Effector memory CD4-positive, alpha-beta T cell (primary cell): ENCODE measurements at regions not wholly inside any gene's neighbourhood (a gene's known extent, or its start where the extent isn't known, plus 50 kb on each side); places are given as distances from the start of the nearest gene placed in this dataset.
"Not testable (repeated sequence)": the region's sequence is repeated elsewhere in the genome, so short reads cannot be mapped to it uniquely, and the experiment has no call there.

Source experiments
- DNase-seq, 3 donors: peaks; one replicate each; pipeline ENCODE4 v3.0.0-alpha.2; 2020
- H3K27ac ChIP-seq: 2 replicates; pipeline ENCODE4 v1.7.0; 2013; ENCODE audit warnings: mild to moderate bottlenecking, low read length, moderate library complexity; ENCODE audit not compliant: insufficient read depth, poor library complexity, severe bottlenecking
- H3K27me3 ChIP-seq: replicated peaks from 2 replicates; pipeline ENCODE4 v1.7.0; 2013; ENCODE audit warnings: mild to moderate bottlenecking, low read length; ENCODE audit not compliant: insufficient read depth, control insufficient read depth, poor library complexity, severe bottlenecking
- H3K36me3 ChIP-seq: 2 replicates; pipeline ENCODE4 v1.7.0; 2013; ENCODE audit warnings: mild to moderate bottlenecking, low read length, moderate library complexity; ENCODE audit not compliant: control insufficient read depth, insufficient read depth
- H3K4me1 ChIP-seq: 2 replicates; pipeline ENCODE4 v1.7.0; 2013; ENCODE audit warnings: low read length, mild to moderate bottlenecking; ENCODE audit not compliant: control insufficient read depth, insufficient read depth, poor library complexity, severe bottlenecking
- H3K4me3 ChIP-seq: 2 replicates; pipeline ENCODE4 v1.7.0; 2013; ENCODE audit warnings: low read length, low read depth, mild to moderate bottlenecking; ENCODE audit not compliant: insufficient read depth, poor library complexity, severe bottlenecking
- H3K9me3 ChIP-seq: 2 replicates; pipeline ENCODE4 v1.7.0; 2013; ENCODE audit warnings: mild to moderate bottlenecking, low read length, moderate library complexity; ENCODE audit not compliant: control insufficient read depth

GRCh38 chr10:25748509-25748908 lies 185.5 kb upstream of the MYO3A start:
- no peak overlapping the region for H3K27ac ChIP-seq
- no peaks in the 10 kb centered on the region for H3K4me1 ChIP-seq
- H3K4me3 ChIP-seq = no peak overlapping the region
- no peak for DNase-seq
- H3K27me3 ChIP-seq = no peaks in the 10 kb centered on the region
- H3K36me3 ChIP-seq = no peaks in the 10 kb centered on the region
- H3K9me3 ChIP-seq = no peaks in the 10 kb centered on the region

DNA sequence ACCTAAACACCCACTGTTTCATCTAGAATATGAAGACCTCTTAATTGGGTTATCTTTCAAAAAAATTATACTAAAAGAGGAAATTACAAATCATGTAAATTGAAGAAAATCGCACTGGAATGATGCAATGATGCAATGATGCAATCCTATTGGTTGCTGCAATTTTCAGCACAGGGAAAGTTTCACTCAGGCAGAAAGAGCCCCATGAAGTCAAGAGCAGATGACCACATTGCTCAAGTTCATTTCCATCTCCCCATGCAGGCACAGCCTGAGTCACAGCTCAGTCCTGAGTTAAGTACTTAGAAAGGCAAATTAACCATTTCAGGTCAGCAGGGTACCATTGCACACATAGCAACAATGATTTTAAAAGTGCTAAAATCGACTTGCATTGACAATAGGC lies 180.3 kb upstream of the MYO3A start:
- Histone ChIP-seq H3K4me3 (no peak overlapping the region), H3K27me3 (no peaks in the 10 kb centered on the region), H3K27ac (no peak overlapping the region), H3K36me3 (no peaks in the 10 kb centered on the region), H3K9me3 (no peaks in the 10 kb centered on the region), H3K4me1 (no peaks in the 10 kb centered on the region)
- DNase-seq = no peak

DNA sequence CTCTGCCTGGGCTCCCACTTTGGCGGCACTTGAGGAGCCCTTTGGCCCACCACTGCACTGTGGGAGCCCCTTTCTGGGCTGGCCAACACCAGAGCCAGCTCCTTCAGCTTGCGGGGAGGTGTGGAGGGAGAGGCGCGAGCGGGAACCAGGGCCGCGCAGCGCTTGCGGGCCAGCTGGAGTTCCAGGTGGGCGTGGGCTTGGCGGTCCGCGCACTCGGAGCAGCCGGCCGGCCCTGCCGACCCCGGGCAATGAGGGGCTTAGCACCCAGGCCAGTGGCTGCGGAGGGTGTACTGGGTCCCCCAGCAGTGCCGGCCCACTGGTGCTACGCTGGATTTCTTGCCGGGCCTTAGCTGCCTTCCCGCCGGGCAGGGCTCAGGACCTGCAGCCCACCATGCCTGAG lies 178.2 kb upstream of the MYO3A start:
- H3K27me3 ChIP-seq, H3K9me3 ChIP-seq, H3K4me3 ChIP-seq, DNase-seq, H3K27ac ChIP-seq, H3K4me1 ChIP-seq, H3K36me3 ChIP-seq: not testable (repeated sequence)

- Histone ChIP-seq H3K4me3 (no peak overlapping the region), H3K36me3 (no peaks in the 10 kb centered on the region), H3K27me3 (no peaks in the 10 kb centered on the region), H3K9me3 (no peaks in the 10 kb centered on the region), H3K4me1 (no peaks in the 10 kb centered on the region), H3K27ac (no peak overlapping the region)
- DNase-seq = no peak
Measured at GRCh38 chr10:25756784-25757183, 177.2 kb upstream of the MYO3A start.

GRCh38 chr10:25758041-25758457 lies 176.0 kb upstream of the MYO3A start:
- DNase-seq = no peak

DNA sequence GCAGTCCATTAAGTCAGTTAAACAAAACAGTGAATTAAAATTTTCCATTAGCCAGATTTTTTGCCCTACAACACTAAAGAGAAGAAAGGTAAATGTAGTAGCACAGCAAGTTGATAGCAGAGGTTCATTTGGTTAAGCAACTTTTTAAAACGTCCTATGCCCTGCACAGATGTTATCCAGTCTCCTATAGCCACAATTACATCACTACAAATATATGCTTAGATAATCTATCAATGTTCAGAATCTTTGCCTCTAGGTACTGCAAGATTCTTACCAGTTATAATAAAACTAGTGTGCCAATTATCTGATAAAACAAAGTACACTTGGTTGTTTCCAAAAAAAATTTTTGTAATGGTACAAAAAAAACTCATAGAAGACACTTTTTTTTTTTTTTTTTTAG lies 175.5 kb upstream of the MYO3A start:
- no peaks in the 10 kb centered on the region for H3K36me3 ChIP-seq
- H3K27ac ChIP-seq = no peak overlapping the region
- H3K27me3 ChIP-seq = no peaks in the 10 kb centered on the region
- no peak for DNase-seq
- no peak overlapping the region for H3K4me3 ChIP-seq
- no peaks in the 10 kb centered on the region for H3K9me3 ChIP-seq
- no peaks in the 10 kb centered on the region for H3K4me1 ChIP-seq

More at GRCh38 chr10:25758041-25758457, 176.0 kb upstream of the MYO3A start:
- H3K9me3 ChIP-seq = no peaks in the 10 kb centered on the region
- H3K4me3 ChIP-seq = no peak overlapping the region
- H3K27me3 ChIP-seq = no peaks in the 10 kb centered on the region
- H3K27ac ChIP-seq = no peak overlapping the region
- no peaks in the 10 kb centered on the region for H3K4me1 ChIP-seq
- H3K36me3 ChIP-seq = no peaks in the 10 kb centered on the region

GRCh38 chr10:25761937-25762336 lies 172.1 kb upstream of the MYO3A start:
- no peak for DNase-seq
- Histone ChIP-seq H3K27ac (no peak overlapping the region), H3K4me1 (no peaks in the 10 kb centered on the region), H3K36me3 (no peaks in the 10 kb centered on the region), H3K27me3 (peaks cover 6% of the 10 kb centered on the region), H3K9me3 (no peaks in the 10 kb centered on the region), H3K4me3 (no peak overlapping the region)

DNA sequence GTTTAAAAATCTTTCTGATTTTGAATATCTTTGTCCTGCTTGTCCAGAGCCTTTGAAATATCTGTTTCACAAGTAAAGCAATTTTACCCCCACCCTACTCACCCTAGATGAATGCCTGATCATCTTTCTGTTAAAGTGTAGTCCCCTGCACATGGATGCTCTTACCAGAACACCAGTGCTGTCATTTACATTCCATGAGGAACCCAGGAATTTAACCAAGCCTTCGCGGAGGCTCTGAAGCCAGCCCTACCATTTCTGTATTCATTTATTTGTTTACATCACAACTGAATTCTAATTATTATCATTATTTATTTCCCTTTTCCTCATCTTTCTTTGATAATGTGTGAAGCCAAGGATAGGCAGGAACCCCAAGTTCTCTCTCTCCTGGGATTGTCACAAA lies 167.8 kb upstream of the MYO3A start:
- Histone ChIP-seq H3K4me1 (no peaks in the 10 kb centered on the region), H3K4me3 (no peak overlapping the region), H3K27me3 (peaks cover 8% of the 10 kb centered on the region), H3K9me3 (no peaks in the 10 kb centered on the region), H3K36me3 (no peaks in the 10 kb centered on the region), H3K27ac (no peak overlapping the region)
- no peak for DNase-seq

GRCh38 chr10:25766687-25767221 lies 167.3 kb upstream of the MYO3A start:
- Histone ChIP-seq H3K36me3 (no peaks in the 10 kb centered on the region), H3K4me3 (no peak overlapping the region), H3K9me3 (no peaks in the 10 kb centered on the region), H3K27me3 (peaks cover 8% of the 10 kb centered on the region), H3K27ac (no peak overlapping the region), H3K4me1 (no peaks in the 10 kb centered on the region)
- DNase-seq = no peak

GRCh38 chr10:25768167-25768566 lies 165.9 kb upstream of the MYO3A start:
- Histone ChIP-seq H3K27ac (no peak overlapping the region), H3K27me3 (peaks cover 8% of the 10 kb centered on the region), H3K4me1 (no peaks in the 10 kb centered on the region), H3K36me3 (no peaks in the 10 kb centered on the region), H3K4me3 (no peak overlapping the region), H3K9me3 (no peaks in the 10 kb centered on the region)
- DNase-seq = no peak

- no peaks in the 10 kb centered on the region for H3K4me1 ChIP-seq
- DNase-seq = no peak
Measured at GRCh38 chr10:25778646-25779045, 155.4 kb upstream of the MYO3A start.

More at GRCh38 chr10:25778646-25779045, 155.4 kb upstream of the MYO3A start:
- Histone ChIP-seq H3K27me3 (no peaks in the 10 kb centered on the region), H3K27ac (no peak overlapping the region), H3K36me3 (no peaks in the 10 kb centered on the region), H3K4me3 (no peak overlapping the region), H3K9me3 (no peaks in the 10 kb centered on the region)
